WTC11 (cell line): ENCODE measurements at regions not wholly inside any gene's neighbourhood (a gene's known extent, or its start where the extent isn't known, plus 50 kb on each side); places are given as distances from the start of the nearest gene placed in this dataset.

Source experiments
- ATAC-seq: fragments of 200-7000 bp; cut with Tn5 transposase; 2 replicates; pipeline ENCODE4 v1.10.0; 2021; ENCODE audit warnings: mild to moderate bottlenecking, moderate library complexity
- CTCF ChIA-PET: fragments of 300-600 bp; sonication (Branson Sonifier 250); formaldehyde crosslinking; loops from one replicate; lab custom pipeline; 2021; ENCODE audit warnings: antibody characterized with exemption; lab: Charles Lee
- POLR2A ChIA-PET: fragments of 350-600 bp; sonication (Branson Sonifier 250); formaldehyde crosslinking; loops from one replicate; lab custom pipeline; 2021; ENCODE audit warnings: antibody characterized with exemption; lab: Charles Lee
- DNase-seq: peaks from one replicate; pipeline ENCODE4 v3.0.0; 2021; ENCODE audit warnings: low spot score
- H3K27ac Mint-ChIP-seq: 2 replicates; pipeline ENCODE4 v1.8.0; 2021; ENCODE audit warnings: mixed read lengths
- H3K27me3 Mint-ChIP-seq: 2 replicates; pipeline ENCODE4 v1.8.0; 2021; ENCODE audit warnings: low read depth, mild to moderate bottlenecking, moderate library complexity, mixed read lengths
- H3K36me3 Mint-ChIP-seq: 2 replicates; pipeline ENCODE4 v1.8.0; 2021; ENCODE audit warnings: mixed read lengths
- H3K4me1 Mint-ChIP-seq: 2 replicates; pipeline ENCODE4 v1.8.0; 2022; ENCODE audit warnings: mixed read lengths
- H3K4me3 Mint-ChIP-seq: 2 replicates; pipeline ENCODE4 v1.8.0; 2021; ENCODE audit warnings: mild to moderate bottlenecking, moderate library complexity, mixed read lengths
- H3K9me3 Mint-ChIP-seq: 2 replicates; pipeline ENCODE4 v1.8.0; 2021; ENCODE audit warnings: mixed read lengths
- AR ChIP-seq: fragments of 250-450 bp; sonication (Bioruptor Pico); IDR thresholded peaks from 2 replicates; pipeline ENCODE4 v1.9.0; 2021; ENCODE audit warnings: mild to moderate bottlenecking
- FOXP1 ChIP-seq: sonication (generic); formaldehyde crosslinking; IDR thresholded peaks from 2 replicates; pipeline ENCODE4 v1.8.0; 2022; ENCODE audit warnings: missing genetic modification reagents, mild to moderate bottlenecking, moderate library complexity, borderline replicate concordance
- GTF2I ChIP-seq: fragments of 250-450 bp; sonication (Bioruptor Pico); conservative IDR thresholded peaks from 2 replicates; pipeline ENCODE4 v1.4.0; 2021; ENCODE audit warnings: mild to moderate bottlenecking
- HMGA2 ChIP-seq: fragments of 250-450 bp; sonication (Bioruptor Pico); IDR thresholded peaks from 2 replicates; pipeline ENCODE4 v1.4.0; 2021; ENCODE audit warnings: mild to moderate bottlenecking, moderate library complexity
- NFE2L1 ChIP-seq: sonication (generic); formaldehyde crosslinking; IDR thresholded peaks from 2 replicates; pipeline ENCODE4 v1.8.1; 2023; ENCODE audit warnings: missing genetic modification reagents
- NR2C2 ChIP-seq: sonication (generic); formaldehyde crosslinking; IDR thresholded peaks from 2 replicates; pipeline ENCODE4 v1.8.0; 2022; ENCODE audit warnings: mild to moderate bottlenecking, missing genetic modification reagents
- OVOL2 ChIP-seq: fragments of 250-450 bp; sonication (Bioruptor Pico); IDR thresholded peaks from 2 replicates; pipeline ENCODE4 v1.9.0; 2021; ENCODE audit warnings: mild to moderate bottlenecking, borderline replicate concordance
- SP1 ChIP-seq: sonication (generic); formaldehyde crosslinking; conservative IDR thresholded peaks from 2 replicates; pipeline ENCODE4 v1.8.1; 2022; ENCODE audit warnings: missing genetic modification reagents
- TCF7 ChIP-seq: sonication (generic); formaldehyde crosslinking; IDR thresholded peaks from 2 replicates; pipeline ENCODE4 v1.8.0; 2022; ENCODE audit warnings: mild to moderate bottlenecking, low read depth, missing genetic modification reagents, moderate library complexity
- TEAD1 ChIP-seq: sonication (generic); formaldehyde crosslinking; IDR thresholded peaks from 2 replicates; pipeline ENCODE4 v1.8.0; 2022; ENCODE audit warnings: mild to moderate bottlenecking, missing genetic modification reagents
- TP53 ChIP-seq: sonication (generic); formaldehyde crosslinking; IDR thresholded peaks from 2 replicates; pipeline ENCODE4 v1.8.1; 2023; ENCODE audit warnings: mild to moderate bottlenecking, missing genetic modification reagents
- USF1 ChIP-seq: sonication (generic); formaldehyde crosslinking; IDR thresholded peaks from 2 replicates; pipeline ENCODE4 v1.8.0; 2022; ENCODE audit warnings: mild to moderate bottlenecking, missing genetic modification reagents
- ZBTB43 ChIP-seq: sonication (generic); formaldehyde crosslinking; IDR thresholded peaks from 2 replicates; pipeline ENCODE4 v1.8.1; 2023; ENCODE audit warnings: mild to moderate bottlenecking, missing genetic modification reagents
- ZNF232 ChIP-seq: sonication (generic); formaldehyde crosslinking; IDR thresholded peaks from 2 replicates; pipeline ENCODE4 v1.8.0; 2022; ENCODE audit warnings: mild to moderate bottlenecking, missing genetic modification reagents
- ZNF281 ChIP-seq: sonication (generic); formaldehyde crosslinking; IDR thresholded peaks from 2 replicates; pipeline ENCODE4 v1.8.0; 2023; ENCODE audit warnings: mild to moderate bottlenecking, missing genetic modification reagents
- ZNF317 ChIP-seq: sonication (generic); formaldehyde crosslinking; IDR thresholded peaks from 2 replicates; pipeline ENCODE4 v1.8.1; 2023; ENCODE audit warnings: low read depth, mild to moderate bottlenecking, moderate library complexity, missing genetic modification reagents, borderline replicate concordance
- ZNF396 ChIP-seq: fragments of 250-450 bp; sonication (Bioruptor Pico); IDR thresholded peaks from 2 replicates; pipeline ENCODE4 v1.8.0; 2021; ENCODE audit warnings: mild to moderate bottlenecking, moderate library complexity, borderline replicate concordance
- ZNF425 ChIP-seq: fragments of 250-450 bp; sonication (Bioruptor Pico); conservative IDR thresholded peaks from 2 replicates; pipeline ENCODE4 v1.9.0; 2021; ENCODE audit warnings: mild to moderate bottlenecking
- ZNF532 ChIP-seq: fragments of 250-450 bp; sonication (Bioruptor Pico); IDR thresholded peaks from 2 replicates; pipeline ENCODE4 v1.9.0; 2021; ENCODE audit warnings: mild to moderate bottlenecking, borderline replicate concordance
- TF ChIP-seq, protein P1 (sequence below): sonication (generic); formaldehyde crosslinking; IDR thresholded peaks from 2 replicates; pipeline ENCODE4 v1.8.1; 2022; ENCODE audit warnings: mild to moderate bottlenecking, missing genetic modification reagents, moderate library complexity, borderline replicate concordance
- TF ChIP-seq, protein P2 (sequence below): sonication (generic); formaldehyde crosslinking; conservative IDR thresholded peaks from 2 replicates; pipeline ENCODE4 v1.8.1; 2022; ENCODE audit warnings: mild to moderate bottlenecking, missing genetic modification reagents

DNA sequence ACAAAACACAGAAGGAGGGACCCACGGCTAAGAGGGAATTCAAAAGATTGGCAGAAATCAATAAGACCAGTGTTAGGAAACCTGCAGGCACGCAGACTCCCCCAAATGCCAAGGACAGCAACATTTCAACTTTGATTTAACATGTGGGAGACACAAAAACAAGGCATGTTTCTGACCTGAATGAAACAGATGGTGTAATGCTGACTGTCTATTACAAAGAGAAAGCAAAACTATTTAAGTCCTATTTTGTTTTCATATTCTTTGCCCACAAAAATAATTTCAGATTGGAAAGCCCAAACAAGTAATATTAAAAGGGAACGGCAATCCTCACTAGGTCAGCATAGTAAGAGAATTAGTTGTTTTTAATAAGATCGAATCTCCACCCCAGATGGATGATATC lies 107.9 kb downstream of the S1PR1 start:
- TF ChIP-seq OVOL2, result no peak
- no peak for TF ChIP-seq NR2C2
- TF ChIP-seq ZNF281, result no peak
- no peak for TF ChIP-seq AR (CRISPR knock-in tag)
- TF ChIP-seq ZNF532 (CRISPR knock-in tag), result no peak
- no peak for TF ChIP-seq FOXP1 (CRISPR knock-in tag)
- no peak for TF ChIP-seq TP53 (CRISPR knock-in tag)
- no peak for TF ChIP-seq ZNF425
- TF ChIP-seq GTF2I (CRISPR knock-in tag), result no peak
- TF ChIP-seq ZNF317 (CRISPR knock-in tag), result no peak
- TF ChIP-seq, protein P1, sequence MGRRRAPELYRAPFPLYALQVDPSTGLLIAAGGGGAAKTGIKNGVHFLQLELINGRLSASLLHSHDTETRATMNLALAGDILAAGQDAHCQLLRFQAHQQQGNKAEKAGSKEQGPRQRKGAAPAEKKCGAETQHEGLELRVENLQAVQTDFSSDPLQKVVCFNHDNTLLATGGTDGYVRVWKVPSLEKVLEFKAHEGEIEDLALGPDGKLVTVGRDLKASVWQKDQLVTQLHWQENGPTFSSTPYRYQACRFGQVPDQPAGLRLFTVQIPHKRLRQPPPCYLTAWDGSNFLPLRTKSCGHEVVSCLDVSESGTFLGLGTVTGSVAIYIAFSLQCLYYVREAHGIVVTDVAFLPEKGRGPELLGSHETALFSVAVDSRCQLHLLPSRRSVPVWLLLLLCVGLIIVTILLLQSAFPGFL (CRISPR knock-in tag), result no peak
- no peak overlapping the region for H3K4me3 Mint-ChIP-seq
- ChIA-PET CTCF (interaction anchor here (1.7 kb wide), 1 partner anchor 13 kb away, joined by 7 read pairs; no protein-coding TSS in a partner anchor), POLR2A (no interaction called here)
- H3K27me3 Mint-ChIP-seq, result no peaks in the 10 kb centered on the region
- no peak for DNase-seq
- H3K36me3 Mint-ChIP-seq, result no peaks in the 10 kb centered on the region
- H3K4me1 Mint-ChIP-seq, result peaks cover 3% of the 10 kb centered on the region; the same call in 1 of the 2 replicates
- no peak overlapping the region for H3K27ac Mint-ChIP-seq
- peaks cover 6% of the 10 kb centered on the region for H3K9me3 Mint-ChIP-seq
- no peak for ATAC-seq

GRCh38 chr1:101346419-101346818 lies 109.6 kb downstream of the S1PR1 start:
- ChIA-PET CTCF (interaction anchor here (1.7 kb wide), 1 partner anchor 11 kb away, joined by 7 read pairs; no protein-coding TSS in a partner anchor), POLR2A (no interaction called here)
- H3K9me3 Mint-ChIP-seq, result peaks cover 6% of the 10 kb centered on the region
- H3K27ac Mint-ChIP-seq, result no peak overlapping the region; the same call in 1 of the 2 replicates
- DNase-seq (no peak), ATAC-seq (no peak)
- H3K4me1 Mint-ChIP-seq, result no peaks in the 10 kb centered on the region
- no peak overlapping the region for H3K4me3 Mint-ChIP-seq
- H3K27me3 Mint-ChIP-seq, result no peaks in the 10 kb centered on the region
- H3K36me3 Mint-ChIP-seq, result no peaks in the 10 kb centered on the region
- TF ChIP-seq, protein P2, sequence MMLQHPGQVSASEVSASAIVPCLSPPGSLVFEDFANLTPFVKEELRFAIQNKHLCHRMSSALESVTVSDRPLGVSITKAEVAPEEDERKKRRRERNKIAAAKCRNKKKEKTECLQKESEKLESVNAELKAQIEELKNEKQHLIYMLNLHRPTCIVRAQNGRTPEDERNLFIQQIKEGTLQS (CRISPR knock-in tag), result no peak
- TF ChIP-seq HMGA2 (CRISPR knock-in tag), result no peak
- no peak for TF ChIP-seq ZNF396 (CRISPR knock-in tag)
- no peak for TF ChIP-seq TEAD1 (CRISPR knock-in tag)
- TF ChIP-seq ZBTB43, result no peak
- no peak for TF ChIP-seq NFE2L1 (CRISPR knock-in tag)
- TF ChIP-seq TCF7, result no peak
- TF ChIP-seq USF1 (CRISPR knock-in tag), result no peak
- no peak for TF ChIP-seq SP1
- no peak for TF ChIP-seq ZNF232
